HUES64 (cell line): ENCODE measurements at regions not wholly inside any gene's neighbourhood (a gene's known extent, or its start where the extent isn't known, plus 50 kb on each side); places are given as distances from the start of the nearest gene placed in this dataset.
"Not testable (repeated sequence)": the region's sequence is repeated elsewhere in the genome, so short reads cannot be mapped to it uniquely, and the experiment has no call there.

Experiments
- H3K27ac ChIP-seq: 2 replicates; pipeline ENCODE4 v1.7.0; 2013; ENCODE audit warnings: low read depth, low read length, inconsistent platforms
- H3K27me3 ChIP-seq: 2 replicates; pipeline ENCODE4 v1.6.1; 2013; ENCODE audit warnings: mild to moderate bottlenecking, low read length; ENCODE audit not compliant: insufficient read depth
- H3K36me3 ChIP-seq: 2 replicates; pipeline ENCODE4 v1.6.1; 2013; ENCODE audit warnings: mild to moderate bottlenecking, low read length; ENCODE audit not compliant: insufficient read depth
- H3K4me1 ChIP-seq: 2 replicates; pipeline ENCODE4 v1.6.1; 2013; ENCODE audit warnings: mild to moderate bottlenecking, low read length, moderate library complexity; ENCODE audit not compliant: insufficient read depth
- H3K4me3 ChIP-seq: 2 replicates; pipeline ENCODE4 v1.5.1; 2013; ENCODE audit warnings: mild to moderate bottlenecking, low read length, moderate library complexity
- H3K9ac ChIP-seq: 2 replicates; pipeline ENCODE4 v1.6.1; 2013; ENCODE audit warnings: mild to moderate bottlenecking, low read depth, low read length
- H3K9me3 ChIP-seq: 2 replicates; pipeline ENCODE4 v1.6.1; 2013; ENCODE audit warnings: low read depth, low read length; ENCODE audit not compliant: insufficient read depth
- WGBS: fragments of 150-250, 120-280 bp; methylation state at CpG from one replicate; pipeline ENCODE4 v1.1.7; 2013; ENCODE audit warnings: missing lambda C conversion rate; 5-methylcytosine and 5-hydroxymethylcytosine counted together

- Histone ChIP-seq H3K4me1 (no peaks in the 10 kb centered on the region; the same call in 1 of the 2 replicates), H3K9ac (no peak overlapping the region), H3K9me3 (0 out of 2 replicates have a peak, but pooled peaks cover 2% of the 10 kb centered on the region), H3K36me3 (no peaks in the 10 kb centered on the region), H3K27ac (no peak overlapping the region), H3K4me3 (no peak overlapping the region), H3K27me3 (no peaks in the 10 kb centered on the region)
- 88% methylated on average over 2 of the region's 2 CpGs for WGBS
These were observed 249.2 kb upstream of the POU5F2 start for GRCh38 chr5:93990504-93991070.

GRCh38 chr5:93985940-93986570, 244.7 kb upstream of the POU5F2 start:
- 95% methylated on average over 45 of the region's 45 CpGs for WGBS
- not testable (repeated sequence) for H3K27me3 ChIP-seq

GRCh38 chr5:93978222-93978621, 236.8 kb upstream of the POU5F2 start:
- Histone ChIP-seq H3K4me1 (no peaks in the 10 kb centered on the region), H3K9me3 (peaks cover 21% of the 10 kb centered on the region), H3K27ac (no peak overlapping the region), H3K27me3 (no peaks in the 10 kb centered on the region), H3K9ac (no peak overlapping the region), H3K36me3 (no peaks in the 10 kb centered on the region), H3K4me3 (no peak overlapping the region)

More at GRCh38 chr5:93985940-93986570, 244.7 kb upstream of the POU5F2 start:
- H3K9me3 ChIP-seq, H3K4me1 ChIP-seq, H3K27ac ChIP-seq, H3K9ac ChIP-seq, H3K4me3 ChIP-seq, H3K36me3 ChIP-seq: not testable (repeated sequence)

- Histone ChIP-seq H3K4me3 (no peak overlapping the region), H3K27me3 (no peaks in the 10 kb centered on the region), H3K4me1 (peaks cover 17% of the 10 kb centered on the region), H3K9me3 (no peaks in the 10 kb centered on the region), H3K9ac (no peak overlapping the region), H3K27ac (no peak overlapping the region), H3K36me3 (no peaks in the 10 kb centered on the region)
These were observed 226.5 kb upstream of the POU5F2 start for GRCh38 chr5:93967923-93968322.

- Histone ChIP-seq H3K27me3 (no peaks in the 10 kb centered on the region), H3K9me3 (no peaks in the 10 kb centered on the region), H3K9ac (no peak overlapping the region), H3K4me1 (peaks cover 17% of the 10 kb centered on the region), H3K36me3 (no peaks in the 10 kb centered on the region), H3K4me3 (no peak overlapping the region), H3K27ac (no peak overlapping the region)
- no CpG with 5 or more reads among the region's 1 CpG for WGBS
These were observed 223.0 kb upstream of the POU5F2 start for GRCh38 chr5:93964421-93964820.

GRCh38 chr5:93960042-93960441, 218.6 kb upstream of the POU5F2 start:
- Histone ChIP-seq H3K4me3 (no peak overlapping the region), H3K27me3 (no peaks in the 10 kb centered on the region), H3K9me3 (no peaks in the 10 kb centered on the region), H3K9ac (no peak overlapping the region), H3K36me3 (no peaks in the 10 kb centered on the region), H3K4me1 (no peaks in the 10 kb centered on the region), H3K27ac (no peak overlapping the region)
- 89% methylated on average over 2 of the region's 3 CpGs for WGBS

GRCh38 chr5:93956006-93956405, 214.6 kb upstream of the POU5F2 start:
- H3K9ac ChIP-seq: no peak overlapping the region
- WGBS: 91% methylated on average over 2 of the region's 2 CpGs
- no peaks in the 10 kb centered on the region for H3K27me3 ChIP-seq
- no peaks in the 10 kb centered on the region for H3K9me3 ChIP-seq
- H3K27ac ChIP-seq: no peak overlapping the region
- peaks cover 7% of the 10 kb centered on the region for H3K4me1 ChIP-seq
- no peaks in the 10 kb centered on the region for H3K36me3 ChIP-seq
- no peak overlapping the region for H3K4me3 ChIP-seq

GRCh38 chr5:93954421-93955069, 213.1 kb upstream of the POU5F2 start:
- Histone ChIP-seq H3K36me3 (no peaks in the 10 kb centered on the region), H3K9ac (no peak overlapping the region), H3K27ac (no peak overlapping the region), H3K27me3 (no peaks in the 10 kb centered on the region), H3K4me1 (peaks cover 7% of the 10 kb centered on the region), H3K4me3 (no peak overlapping the region), H3K9me3 (no peaks in the 10 kb centered on the region)
- 87% methylated on average over 5 of the region's 5 CpGs for WGBS

GRCh38 chr5:93953442-93953841, 212.0 kb upstream of the POU5F2 start:
- no peak overlapping the region for H3K4me3 ChIP-seq
- no peaks in the 10 kb centered on the region for H3K27me3 ChIP-seq
- no peaks in the 10 kb centered on the region for H3K36me3 ChIP-seq
- no peak overlapping the region for H3K27ac ChIP-seq
- H3K9ac ChIP-seq: no peak overlapping the region
- H3K4me1 ChIP-seq: peaks cover 7% of the 10 kb centered on the region
- H3K9me3 ChIP-seq: no peaks in the 10 kb centered on the region
- WGBS: 93% methylated on average over 3 of the region's 3 CpGs

- Histone ChIP-seq H3K36me3 (no peaks in the 10 kb centered on the region), H3K27me3 (no peaks in the 10 kb centered on the region), H3K4me3 (no peak overlapping the region), H3K9me3 (no peaks in the 10 kb centered on the region), H3K4me1 (no peaks in the 10 kb centered on the region), H3K27ac (no peak overlapping the region), H3K9ac (no peak overlapping the region)
- WGBS: 84% methylated on average over 3 of the region's 3 CpGs
These were observed 200.5 kb upstream of the POU5F2 start for GRCh38 chr5:93941897-93942296.

GRCh38 chr5:93933269-93933668, 191.9 kb upstream of the POU5F2 start:
- not testable (repeated sequence) for H3K4me3 ChIP-seq, H3K9me3 ChIP-seq, H3K4me1 ChIP-seq, H3K27me3 ChIP-seq, H3K9ac ChIP-seq, H3K36me3 ChIP-seq, H3K27ac ChIP-seq
- 92% methylated on average over 2 of the region's 2 CpGs for WGBS
